AG09309 (cell line): ENCODE measurements at regions not wholly inside any gene's neighbourhood (a gene's known extent, or its start where the extent isn't known, plus 50 kb on each side); places are given as distances from the start of the nearest gene placed in this dataset.
A peak's percentile ranks its signal among the peaks of the same experiment; 100 is the strongest.
"Not testable (repeated sequence)": the region's sequence is repeated elsewhere in the genome, so short reads cannot be mapped to it uniquely, and the experiment has no call there.

Source experiments
- DNase-seq: peaks from one replicate; pipeline ENCODE4 v3.0.0-alpha.2; 2010; ENCODE audit warnings: low read depth
- H3K4me3 ChIP-seq: 2 replicates; pipeline ENCODE4 v1.5.1; 2011; ENCODE audit warnings: mild to moderate bottlenecking, low read depth, low read length, moderate library complexity; ENCODE audit not compliant: control insufficient read depth
- CTCF ChIP-seq: IDR thresholded peaks from 2 replicates; pipeline ENCODE4 v1.5.1; 2011; ENCODE audit warnings: mild to moderate bottlenecking, low read depth, low read length, inconsistent platforms; ENCODE audit not compliant: insufficient read depth, control insufficient read depth; ENCODE audit errors: missing control alignments

GRCh38 chr5:71922584-71923106 is 184.6 kb upstream of the MAP1B start:
- no peak overlapping the region for H3K4me3 ChIP-seq
- TF ChIP-seq CTCF: peak; percentile 13
- no peak for DNase-seq

- no peak for TF ChIP-seq CTCF
- no peak overlapping the region for H3K4me3 ChIP-seq
- DNase-seq: no peak
These were observed 183.5 kb upstream of the MAP1B start for GRCh38 chr5:71923755-71924154.

- TF ChIP-seq CTCF: no peak
- no peak for DNase-seq
- H3K4me3 ChIP-seq: no peak overlapping the region
These were observed 182.9 kb upstream of the MAP1B start for GRCh38 chr5:71924325-71924724.

GRCh38 chr5:71924980-71925379 is 182.3 kb upstream of the MAP1B start:
- no peak for DNase-seq
- no peak for TF ChIP-seq CTCF
- no peak overlapping the region for H3K4me3 ChIP-seq

GRCh38 chr5:71925608-71926091 is 181.6 kb upstream of the MAP1B start:
- H3K4me3 ChIP-seq: no peak overlapping the region
- TF ChIP-seq CTCF: no peak
- no peak for DNase-seq

- TF ChIP-seq CTCF: no peak
- H3K4me3 ChIP-seq: no peak overlapping the region
- DNase-seq: no peak
These were observed 178.3 kb upstream of the MAP1B start for GRCh38 chr5:71929003-71929402.

- DNase-seq, H3K4me3 ChIP-seq: not testable (repeated sequence)
These were observed 176.7 kb upstream of the MAP1B start for GRCh38 chr5:71930554-71930953.
